Astrocyte (in vitro differentiated cells and primary cell): ENCODE measurements at regions not wholly inside any gene's neighbourhood (a gene's known extent, or its start where the extent isn't known, plus 50 kb on each side); places are given as distances from the start of the nearest gene placed in this dataset.
"Not testable (repeated sequence)": the region's sequence is repeated elsewhere in the genome, so short reads cannot be mapped to it uniquely, and the experiment has no call there.

ENCODE experiments used
- CTCF ChIP-seq: IDR thresholded peaks from 2 replicates; pipeline ENCODE4 v1.5.1; 2011; ENCODE audit warnings: low read depth, mild to moderate bottlenecking, inconsistent platforms, low read length, moderate library complexity; ENCODE audit not compliant: insufficient read depth
- EZH2 ChIP-seq: IDR thresholded peaks from 2 replicates; pipeline ENCODE4 v1.6.1; 2012; ENCODE audit warnings: mild to moderate bottlenecking, low read length, inconsistent platforms; ENCODE audit not compliant: insufficient read depth

GRCh38 chr13:18567890-18568289 lies 613.7 kb downstream of the TUBA3C start:
- not testable (repeated sequence) for TF ChIP-seq CTCF, EZH2
